LNCaP clone FGC (cell line): ENCODE measurements at regions not wholly inside any gene's neighbourhood (a gene's known extent, or its start where the extent isn't known, plus 50 kb on each side); places are given as distances from the start of the nearest gene placed in this dataset.

ENCODE experiments used
- DNase-seq: peaks from one replicate; pipeline ENCODE4 v3.0.0-alpha.2; 2011; ENCODE audit warnings: low read depth
- H3K4me3 ChIP-seq: 2 replicates; pipeline ENCODE4 v1.5.1; 2011; ENCODE audit warnings: mild to moderate bottlenecking, low read depth, low read length, control low read depth
- TF ChIP-seq, protein P1 (sequence below): IDR thresholded peaks from 2 replicates; pipeline ENCODE4 v1.5.1; 2012; ENCODE audit warnings: mild to moderate bottlenecking; ENCODE audit not compliant: control insufficient read depth, insufficient read depth; ENCODE audit errors: extremely low read depth

DNA sequence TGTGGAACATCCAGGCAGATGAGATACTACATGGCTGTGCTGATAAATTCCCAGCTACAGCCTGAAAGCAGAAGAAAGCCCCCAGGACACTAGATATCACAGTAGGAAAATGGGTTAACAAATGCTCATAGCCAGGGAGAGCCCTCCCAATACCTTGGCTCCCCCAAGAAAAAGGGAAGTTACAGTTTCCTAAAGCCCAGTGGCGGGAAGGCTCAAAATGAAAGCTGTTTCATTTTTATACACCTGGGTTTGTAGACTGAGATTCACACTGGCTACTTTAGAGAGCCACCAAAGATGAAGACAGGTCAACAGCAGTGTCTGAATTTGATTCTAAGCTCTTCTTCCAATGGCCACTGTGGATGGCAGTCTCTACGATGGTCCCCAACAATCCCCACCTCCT, 55.0 kb upstream of the TOPAZ1 start:
- no peak overlapping the region for H3K4me3 ChIP-seq
- DNase-seq: no peak
- TF ChIP-seq, protein P1, sequence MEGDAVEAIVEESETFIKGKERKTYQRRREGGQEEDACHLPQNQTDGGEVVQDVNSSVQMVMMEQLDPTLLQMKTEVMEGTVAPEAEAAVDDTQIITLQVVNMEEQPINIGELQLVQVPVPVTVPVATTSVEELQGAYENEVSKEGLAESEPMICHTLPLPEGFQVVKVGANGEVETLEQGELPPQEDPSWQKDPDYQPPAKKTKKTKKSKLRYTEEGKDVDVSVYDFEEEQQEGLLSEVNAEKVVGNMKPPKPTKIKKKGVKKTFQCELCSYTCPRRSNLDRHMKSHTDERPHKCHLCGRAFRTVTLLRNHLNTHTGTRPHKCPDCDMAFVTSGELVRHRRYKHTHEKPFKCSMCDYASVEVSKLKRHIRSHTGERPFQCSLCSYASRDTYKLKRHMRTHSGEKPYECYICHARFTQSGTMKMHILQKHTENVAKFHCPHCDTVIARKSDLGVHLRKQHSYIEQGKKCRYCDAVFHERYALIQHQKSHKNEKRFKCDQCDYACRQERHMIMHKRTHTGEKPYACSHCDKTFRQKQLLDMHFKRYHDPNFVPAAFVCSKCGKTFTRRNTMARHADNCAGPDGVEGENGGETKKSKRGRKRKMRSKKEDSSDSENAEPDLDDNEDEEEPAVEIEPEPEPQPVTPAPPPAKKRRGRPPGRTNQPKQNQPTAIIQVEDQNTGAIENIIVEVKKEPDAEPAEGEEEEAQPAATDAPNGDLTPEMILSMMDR: no peak
